SK-N-SH (cell line): ENCODE measurements at regions not wholly inside any gene's neighbourhood (a gene's known extent, or its start where the extent isn't known, plus 50 kb on each side); places are given as distances from the start of the nearest gene placed in this dataset.

Experiments used
- CTCF ChIA-PET: fragments of 300-600, 350-600 bp; formaldehyde crosslinking; extraction: SDS; loops from one replicate; lab custom pipeline; 2021; lab: Yijun Ruan, JAX
- POLR2A ChIA-PET: fragments of 350-600 bp; sonication (Branson Sonifier 250); formaldehyde crosslinking; extraction: SDS; loops from one replicate; lab custom pipeline; 2020; ENCODE audit warnings: antibody characterized with exemption, inconsistent platforms; lab: Yijun Ruan, JAX
- DNase-seq: peaks from one replicate; pipeline ENCODE4 v3.0.0; 2012
- H2AFZ ChIP-seq: fragments of 200-600 bp; sonication (generic); 2 replicates; pipeline ENCODE4 v1.8.1; 2016; ENCODE audit warnings: antibody characterized with exemption, mild to moderate bottlenecking, low read depth
- H3F3A ChIP-seq: fragments of 200-600 bp; sonication (generic); replicated peaks from 2 replicates; pipeline ENCODE3; 2016; ENCODE audit warnings: antibody characterized with exemption, mild to moderate bottlenecking; ENCODE audit not compliant: insufficient read depth
- H3K27ac ChIP-seq, 2 experiments: fragments of 200-500 bp in 1 of 2; fragments of 200-600 bp in 1 of 2; sonication (Bioruptor generic) in 1 of 2; sonication (generic), shearing (Covaris generic) in 1 of 2; 2 replicates each; pipeline versions ENCODE4 v1.5.1 to v1.6.1; 2014 to 2016; ENCODE audit warnings: low read depth in 2 of 2, inconsistent platforms in 1 of 2, low read length in 1 of 2, mild to moderate bottlenecking in 1 of 2, mixed read lengths in 1 of 2
- H3K27me3 ChIP-seq: fragments of 200-600 bp; sonication (generic), shearing (Covaris generic); 2 replicates; pipeline ENCODE4 v1.6.1; 2016; ENCODE audit warnings: mixed run types; ENCODE audit not compliant: insufficient read depth
- H3K36me3 ChIP-seq, 2 experiments: fragments of 200-500 bp in 1 of 2; fragments of 200-600 bp in 1 of 2; sonication (Bioruptor generic) in 1 of 2; sonication (generic) in 1 of 2; replicated peaks in 1 of 2; 2 replicates each; pipeline versions ENCODE3 to v1.5.1; 2014 to 2016; ENCODE audit warnings: low read length in 1 of 2, mild to moderate bottlenecking in 1 of 2; ENCODE audit not compliant: insufficient read depth in 2 of 2, control insufficient read depth in 1 of 2
- H3K4me1 ChIP-seq, 2 experiments: fragments of 200-500 bp in 1 of 2; fragments of 200-600 bp in 1 of 2; sonication (Bioruptor generic) in 1 of 2; sonication (generic), shearing (Covaris generic) in 1 of 2; 2 replicates each; pipeline versions ENCODE4 v1.5.1 to v1.6.1; 2014 to 2016; ENCODE audit warnings: low read depth in 1 of 2, low read length in 1 of 2, mixed run types in 1 of 2; ENCODE audit not compliant: insufficient read depth in 2 of 2, control insufficient read depth in 1 of 2
- H3K4me2 ChIP-seq: fragments of 200-600 bp; sonication (generic), shearing (Covaris generic); 2 replicates; pipeline ENCODE4 v1.6.1; 2017; ENCODE audit warnings: mixed run types
- H3K4me3 ChIP-seq, 2 experiments: fragments of 200-500 bp in 1 of 2; fragments of 200-600 bp in 1 of 2; sonication (Bioruptor generic) in 1 of 2; sonication (generic), shearing (Covaris generic) in 1 of 2; 2 replicates each; pipeline versions ENCODE4 v1.5.1 to v1.8.1; 2014 to 2016; ENCODE audit warnings: low read depth in 2 of 2, inconsistent platforms in 1 of 2, low read length in 1 of 2, mild to moderate bottlenecking in 1 of 2, mixed read lengths in 1 of 2, moderate library complexity in 1 of 2
- H3K79me2 ChIP-seq: fragments of 200-600 bp; sonication (generic); 2 replicates; pipeline ENCODE4 v1.8.1; 2017; ENCODE audit warnings: mild to moderate bottlenecking; ENCODE audit not compliant: insufficient read depth
- H3K9ac ChIP-seq: fragments of 200-600 bp; sonication (generic); 2 replicates; pipeline ENCODE4 v1.6.1; 2017; ENCODE audit warnings: mixed run types
- H3K9me2 ChIP-seq: fragments of 200-600 bp; sonication (generic); 2 replicates; pipeline ENCODE4 v1.6.1; 2017; ENCODE audit warnings: mixed run types
- H3K9me3 ChIP-seq: fragments of 200-600 bp; sonication (generic); 2 replicates; pipeline ENCODE4 v1.6.1; 2017; ENCODE audit warnings: mixed run types, mild to moderate bottlenecking, moderate library complexity
- H4K20me1 ChIP-seq: fragments of 200-600 bp; sonication (generic); 2 replicates; pipeline ENCODE4 v1.6.1; 2017; ENCODE audit warnings: mild to moderate bottlenecking, mixed run types; ENCODE audit not compliant: insufficient read depth
- CHD2 ChIP-seq: fragments of 150-350 bp; IDR thresholded peaks from 2 replicates; pipeline ENCODE4 v1.6.1; 2018; ENCODE audit warnings: low read length; ENCODE audit not compliant: partially characterized antibody
- CTCF ChIP-seq: fragments of 200-600 bp; sonication (generic); IDR thresholded peaks from 2 replicates; pipeline ENCODE4 v1.6.1; 2017; ENCODE audit warnings: antibody characterized with exemption, mild to moderate bottlenecking, moderate library complexity
- FOXM1 ChIP-seq: IDR thresholded peaks from 2 replicates; pipeline ENCODE4 v1.4.0; 2012; ENCODE audit warnings: low read depth, mild to moderate bottlenecking
- GABPA ChIP-seq: IDR thresholded peaks from 2 replicates; pipeline ENCODE4 v1.4.0; 2012; ENCODE audit warnings: low read depth, mild to moderate bottlenecking
- GATA2 ChIP-seq: sonication (generic); formaldehyde crosslinking; IDR thresholded peaks from 2 replicates; pipeline ENCODE4 v1.5.0; 2020; ENCODE audit warnings: mild to moderate bottlenecking, missing genetic modification reagents
- RAD21 ChIP-seq: IDR thresholded peaks from 2 replicates; pipeline ENCODE4 v1.6.1; 2012; ENCODE audit warnings: mild to moderate bottlenecking, low read length
- SMC3 ChIP-seq: IDR thresholded peaks from 2 replicates; pipeline ENCODE4 v1.6.1; 2012; ENCODE audit warnings: low read depth, low read length, improper control_type of control experiment
- WGBS: methylation state at CpG from one replicate; pipeline ENCODE4 v1.1.6; 2017; ENCODE audit warnings: low lambda C conversion rate; 5-methylcytosine and 5-hydroxymethylcytosine counted together

GRCh38 chr11:134578807-134579723 is 167.0 kb upstream of the B3GAT1 start:
- Histone ChIP-seq H3K36me3 (no peaks in the 10 kb centered on the region), H4K20me1 (no peaks in the 10 kb centered on the region), H3K4me2 (no peak overlapping the region), H3K27ac (no peak overlapping the region), H3K4me3 (no peak overlapping the region), H3F3A (no peaks in the 10 kb centered on the region), H3K79me2 (no peaks in the 10 kb centered on the region), H3K9me2 (no peaks in the 10 kb centered on the region), H3K27me3 (no peaks in the 10 kb centered on the region), H3K9ac (no peak overlapping the region), H3K4me1 (peaks cover 0 to 18% of the 10 kb centered on the region in 2 experiments; a peak in 1 of 4 replicates), H2AFZ (no peak overlapping the region), H3K9me3 (no peaks in the 10 kb centered on the region)
- ChIA-PET CTCF (interaction anchor here (0.6 to 3.6 kb wide), 22 partner anchors 9 to 280 kb away, joined by 3 to 13 read pairs (median 4); no protein-coding TSS in a partner anchor), POLR2A (interaction anchor here (0.5 kb wide), 1 partner anchor 203 kb away, joined by 5 read pairs; no protein-coding TSS in a partner anchor)
- peak; percentile 64 for DNase-seq
- TF ChIP-seq GABPA (no peak), RAD21 (peak; percentile 60), GATA2 (no peak), SMC3 (peak; percentile 40; the same call in 1 of the 2 replicates), FOXM1 (no peak), CTCF (no peak)
- 52% methylated on average over 19 of the region's 22 CpGs for WGBS

- CTCF ChIA-PET = interaction anchor here (0.7 to 3.6 kb wide), 8 partner anchors 8 to 218 kb away, joined by 3 to 13 read pairs (median 4); no protein-coding TSS in a partner anchor
These were observed 165.8 kb upstream of the B3GAT1 start for GRCh38 chr11:134577751-134578395.

More at GRCh38 chr11:134577751-134578395, 165.8 kb upstream of the B3GAT1 start:
- Histone ChIP-seq H3K9ac (no peak overlapping the region), H3K79me2 (no peaks in the 10 kb centered on the region), H3K27me3 (no peaks in the 10 kb centered on the region), H3K36me3 (no peaks in the 10 kb centered on the region), H2AFZ (no peak overlapping the region), H3K4me2 (no peak overlapping the region), H3K9me2 (no peaks in the 10 kb centered on the region), H3F3A (no peaks in the 10 kb centered on the region), H3K4me3 (no peak overlapping the region), H4K20me1 (no peaks in the 10 kb centered on the region), H3K27ac (no peak overlapping the region), H3K9me3 (no peaks in the 10 kb centered on the region), H3K4me1 (peaks cover 0 to 26% of the 10 kb centered on the region in 2 experiments; a peak in 1 of 4 replicates)
- WGBS = 50% methylated on average over 13 of the region's 13 CpGs
- TF ChIP-seq RAD21 (no peak), CHD2 (no peak)
- POLR2A ChIA-PET = no interaction called here
- no peak for DNase-seq
